AG10803 (cell line): ENCODE measurements at regions not wholly inside any gene's neighbourhood (a gene's known extent, or its start where the extent isn't known, plus 50 kb on each side); places are given as distances from the start of the nearest gene placed in this dataset.

ENCODE experiments used
- DNase-seq: peaks from one replicate; pipeline ENCODE4 v3.0.0; 2010; ENCODE audit warnings: low read depth
- H3K4me3 ChIP-seq: 2 replicates; pipeline ENCODE4 v1.5.1; 2011; ENCODE audit warnings: mild to moderate bottlenecking, low read length, control low read depth
- TF ChIP-seq, protein P1 (sequence below): conservative IDR thresholded peaks from 2 replicates; pipeline ENCODE4 v1.5.1; 2011; ENCODE audit warnings: mild to moderate bottlenecking, low read length, control low read depth, inconsistent platforms

DNA sequence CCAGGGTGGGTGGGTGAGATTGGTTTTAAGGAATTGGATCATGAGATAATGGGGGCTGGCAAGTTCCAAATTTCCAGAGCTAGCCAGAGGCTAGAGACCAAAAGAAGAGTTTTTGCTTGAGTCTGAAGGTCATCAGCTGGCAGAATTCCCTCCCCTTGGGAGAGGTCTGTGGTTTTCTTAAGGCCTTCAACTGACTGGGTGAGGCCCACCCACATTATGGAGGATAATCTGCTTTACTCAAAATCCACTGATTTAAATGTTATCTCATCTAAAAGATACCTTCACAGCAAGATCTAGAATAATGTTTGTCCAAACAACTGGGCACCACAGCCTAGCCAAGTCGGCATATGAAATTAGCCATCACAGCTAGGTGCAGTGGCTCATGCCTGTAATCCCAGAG, 156.4 kb downstream of the URB2 start:
- TF ChIP-seq, protein P1, sequence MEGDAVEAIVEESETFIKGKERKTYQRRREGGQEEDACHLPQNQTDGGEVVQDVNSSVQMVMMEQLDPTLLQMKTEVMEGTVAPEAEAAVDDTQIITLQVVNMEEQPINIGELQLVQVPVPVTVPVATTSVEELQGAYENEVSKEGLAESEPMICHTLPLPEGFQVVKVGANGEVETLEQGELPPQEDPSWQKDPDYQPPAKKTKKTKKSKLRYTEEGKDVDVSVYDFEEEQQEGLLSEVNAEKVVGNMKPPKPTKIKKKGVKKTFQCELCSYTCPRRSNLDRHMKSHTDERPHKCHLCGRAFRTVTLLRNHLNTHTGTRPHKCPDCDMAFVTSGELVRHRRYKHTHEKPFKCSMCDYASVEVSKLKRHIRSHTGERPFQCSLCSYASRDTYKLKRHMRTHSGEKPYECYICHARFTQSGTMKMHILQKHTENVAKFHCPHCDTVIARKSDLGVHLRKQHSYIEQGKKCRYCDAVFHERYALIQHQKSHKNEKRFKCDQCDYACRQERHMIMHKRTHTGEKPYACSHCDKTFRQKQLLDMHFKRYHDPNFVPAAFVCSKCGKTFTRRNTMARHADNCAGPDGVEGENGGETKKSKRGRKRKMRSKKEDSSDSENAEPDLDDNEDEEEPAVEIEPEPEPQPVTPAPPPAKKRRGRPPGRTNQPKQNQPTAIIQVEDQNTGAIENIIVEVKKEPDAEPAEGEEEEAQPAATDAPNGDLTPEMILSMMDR: no peak
- no peak overlapping the region for H3K4me3 ChIP-seq
- no peak for DNase-seq

DNA sequence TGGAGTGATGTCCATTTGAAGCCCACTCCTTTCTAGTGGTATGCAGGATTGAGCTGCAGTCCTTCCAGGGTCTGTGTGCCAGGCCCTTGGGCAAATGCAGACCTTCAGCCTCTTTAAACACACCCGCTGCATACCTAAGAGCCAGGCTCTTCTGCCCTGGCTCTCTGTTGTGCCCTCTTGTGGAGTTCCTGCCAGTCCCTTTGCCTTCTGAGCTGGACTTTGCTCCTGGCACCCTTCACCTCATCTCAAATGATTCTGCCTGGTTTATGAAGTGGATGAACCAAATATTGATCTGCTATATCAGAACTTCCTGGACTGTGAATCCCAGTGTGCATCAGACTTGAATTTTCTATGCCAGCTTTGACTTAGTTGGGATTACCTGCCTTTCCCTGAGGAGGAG, 158.8 kb downstream of the URB2 start:
- no peak overlapping the region for H3K4me3 ChIP-seq
- TF ChIP-seq, protein P1: no peak
- no peak for DNase-seq

DNA sequence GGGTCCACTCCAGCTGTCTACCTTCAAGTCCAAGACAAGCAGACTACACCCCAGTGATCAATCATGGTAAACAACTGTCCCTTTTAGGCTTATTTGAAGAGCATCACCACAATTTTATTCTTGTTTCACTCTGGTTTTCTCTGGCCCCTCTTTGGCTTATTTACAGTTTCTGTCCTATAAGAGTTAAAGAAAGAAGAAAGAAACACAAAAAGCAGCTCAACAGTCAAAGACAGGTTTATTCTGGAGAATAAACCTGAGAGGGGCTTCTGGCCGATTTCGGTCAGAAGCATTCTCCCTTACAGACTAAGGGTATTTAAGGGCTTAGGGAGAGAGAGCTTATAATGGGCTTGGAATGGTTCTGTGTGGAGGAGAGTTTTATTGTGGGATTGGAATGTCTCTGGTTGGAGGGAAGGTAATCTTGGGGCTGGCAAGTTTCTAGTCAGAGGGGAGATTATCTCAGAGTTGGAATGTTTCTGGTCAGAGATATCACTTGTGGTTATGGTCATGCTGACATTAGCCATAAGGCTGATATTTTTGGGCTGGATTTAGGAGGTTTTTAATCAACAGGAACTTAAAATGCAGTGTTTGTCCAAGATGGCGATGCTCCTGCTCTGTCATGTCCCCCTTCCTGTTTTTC, 161.0 kb downstream of the URB2 start:
- no peak overlapping the region for H3K4me3 ChIP-seq
- TF ChIP-seq, protein P1: no peak
- no peak for DNase-seq

DNA sequence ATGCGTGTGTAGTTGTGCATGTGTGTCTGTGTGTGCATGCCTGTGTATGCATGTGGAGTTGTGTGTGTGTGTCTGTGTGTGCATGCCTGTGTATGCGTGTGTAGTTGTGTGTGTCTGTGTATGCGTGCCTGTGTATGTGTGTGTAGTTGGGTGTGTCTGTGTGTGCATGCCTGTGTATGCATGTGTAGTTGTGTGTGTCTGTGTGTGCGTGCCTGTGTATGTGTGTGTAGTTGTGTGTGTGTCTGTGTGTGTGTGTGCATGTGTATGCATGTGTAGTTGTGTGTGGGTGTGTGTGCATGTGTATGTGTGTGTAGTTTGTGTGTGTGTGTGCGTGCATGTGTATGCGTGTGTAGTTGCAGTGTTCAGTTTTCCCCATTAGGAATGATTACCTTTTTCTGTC, 162.0 kb downstream of the URB2 start:
- TF ChIP-seq, protein P1: no peak
- no peak overlapping the region for H3K4me3 ChIP-seq
- DNase-seq: no peak

DNA sequence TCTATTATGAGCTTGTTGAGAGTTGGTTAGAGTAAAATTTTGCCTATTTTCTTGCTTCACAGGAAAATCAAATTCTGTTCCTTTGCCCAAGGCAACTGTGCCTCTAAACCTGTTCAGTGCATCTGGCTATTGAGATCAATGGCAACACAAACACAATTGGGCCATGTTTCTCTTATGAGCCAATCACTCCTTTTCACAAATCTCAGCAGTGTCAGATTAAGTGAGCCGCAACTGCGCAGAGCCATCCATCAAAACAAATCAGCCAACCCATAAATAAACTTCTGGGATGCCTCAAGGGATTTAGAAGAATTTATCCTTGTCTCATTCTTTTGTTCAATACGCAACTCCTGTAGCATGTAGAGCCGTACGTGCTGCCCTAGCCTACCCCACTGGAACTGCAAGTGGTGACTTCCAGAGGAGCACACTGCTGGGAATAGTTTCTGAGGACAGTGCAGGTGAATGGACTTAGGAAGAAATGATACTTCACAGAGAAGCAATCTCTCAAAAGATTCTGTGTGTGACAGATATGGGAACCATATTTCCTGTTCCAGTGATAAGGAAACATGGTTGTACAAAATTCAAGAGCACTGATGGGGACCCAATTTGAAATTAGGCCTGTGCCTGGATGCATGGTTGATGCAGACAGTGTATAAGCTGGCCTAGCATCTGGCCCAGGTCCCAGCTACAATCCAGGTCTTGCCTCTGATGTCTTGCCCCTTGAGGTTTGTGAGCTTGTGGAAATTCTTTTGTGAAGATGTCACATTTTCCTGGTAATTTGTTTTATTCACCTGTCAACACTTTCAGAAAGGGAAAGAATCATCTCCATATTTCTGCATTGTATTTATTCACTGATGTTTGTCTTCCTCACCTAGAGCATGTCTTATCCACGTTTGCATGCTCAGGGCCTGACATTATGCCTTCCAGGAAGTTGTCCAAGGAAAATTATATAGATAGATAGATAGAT, 166.2 kb downstream of the URB2 start:
- TF ChIP-seq, protein P1: no peak
- no peak overlapping the region for H3K4me3 ChIP-seq
- DNase-seq: no peak

DNA sequence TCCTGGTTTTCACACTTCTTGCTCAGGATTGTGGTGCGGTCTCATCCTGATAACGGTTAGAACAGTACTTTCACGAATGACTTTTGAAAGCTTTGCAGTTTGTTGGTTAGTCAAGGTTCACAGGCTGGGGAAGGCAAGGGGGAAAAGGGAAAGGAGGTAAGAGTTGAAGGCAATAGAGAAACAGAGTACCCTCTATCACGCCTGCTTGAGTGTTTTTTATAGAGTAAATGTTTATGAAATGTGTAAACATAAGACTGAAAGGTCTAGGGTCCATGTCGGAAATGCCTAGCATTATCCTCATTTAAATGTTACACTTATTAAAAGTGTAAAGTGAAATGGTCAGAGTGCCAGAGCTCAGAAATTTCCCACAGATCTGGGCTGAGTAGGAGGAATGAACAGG, 167.4 kb downstream of the URB2 start:
- DNase-seq: no peak
- no peak overlapping the region for H3K4me3 ChIP-seq
- TF ChIP-seq, protein P1: no peak

DNA sequence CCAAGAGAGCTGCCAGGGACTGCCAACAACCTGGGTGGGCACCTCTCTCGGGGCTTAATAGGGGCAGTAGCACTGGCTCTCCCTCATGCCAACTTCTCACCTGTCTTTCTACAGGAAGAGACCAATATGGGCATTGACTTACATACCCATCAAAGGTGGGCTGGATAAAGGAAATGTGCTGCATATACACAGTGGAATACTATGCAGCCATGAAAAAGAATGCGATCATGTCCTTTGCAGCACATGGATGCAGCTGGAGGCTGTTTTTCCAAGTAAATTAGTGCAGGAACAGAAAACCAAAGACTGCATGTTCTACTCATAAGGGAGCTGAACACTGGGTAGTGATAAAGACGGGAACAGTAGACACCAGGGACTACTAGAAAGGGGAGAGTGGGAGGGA, 172.5 kb downstream of the URB2 start:
- no peak for DNase-seq
- TF ChIP-seq, protein P1: no peak
- no peak overlapping the region for H3K4me3 ChIP-seq
